ENCODE measurements at regions not wholly inside any gene's neighbourhood (a gene's known extent, or its start where the extent isn't known, plus 50 kb on each side); places are given as distances from the start of the nearest gene placed in this dataset.

GRCh38 chr15:96716478-96716877 is 386.0 kb downstream of the NR2F2 start:
- TF ChIP-seq CTCF (IDR thresholded peaks at IDR 0.05; ENCODE audit: low read length) (no peak), EZH2 (optimal IDR thresholded peaks at IDR 0.05; ENCODE audit: low read depth, low read length) (no peak)

Measured in MM.1S (cell line).